Uterus (tissue), 3 donors: ENCODE measurements at regions not wholly inside any gene's neighbourhood (a gene's known extent, or its start where the extent isn't known, plus 50 kb on each side); places are given as distances from the start of the nearest gene placed in this dataset.

Source experiments
- DNase-seq, 2 donors: peaks; one replicate each; pipeline ENCODE4 v3.0.0-alpha.2; 2019 to 2020
- H3K27ac ChIP-seq, 2 donors: fragments of 200-600 bp; sonication (generic); 1 replicate in 1 of 2; 2 replicates in 1 of 2; pipeline ENCODE4 v1.5.1; 2016 to 2018
- H3K27me3 ChIP-seq, 2 donors: fragments of 200-600 bp; sonication (generic); one replicate each; pipeline ENCODE4 v1.5.1; 2018 to 2019; ENCODE audit warnings: control low read depth in 1 of 2
- H3K36me3 ChIP-seq, 2 donors: fragments of 200-600 bp; sonication (generic); one replicate each; pipeline ENCODE4 v1.5.1; 2019; ENCODE audit warnings: control low read depth in 1 of 2
- H3K4me1 ChIP-seq, 2 donors: fragments of 200-600 bp; sonication (generic); one replicate each; pipeline ENCODE4 v1.5.1; 2018 to 2019; ENCODE audit warnings: control low read depth in 1 of 2
- H3K4me3 ChIP-seq, 2 donors: fragments of 200-600 bp; sonication (generic); 1 replicate in 1 of 2; 2 replicates in 1 of 2; pipeline ENCODE4 v1.5.1; 2018 to 2019; ENCODE audit warnings: mild to moderate bottlenecking in 1 of 2
- H3K9me3 ChIP-seq, 2 donors: fragments of 200-600 bp; sonication (generic); one replicate each; pipeline ENCODE4 v1.5.1; 2019; ENCODE audit warnings: control low read depth in 1 of 2
- POLR2A ChIP-seq, 2 donors: fragments of 450-650 bp; IDR thresholded peaks; one replicate each; pipeline ENCODE4 v1.6.1; 2016; ENCODE audit warnings: antibody characterized with exemption in 2 of 2, mild to moderate bottlenecking in 1 of 2, moderate library complexity in 1 of 2
- intact Hi-C: fragments of 100-400 bp; cut with DNase I; formaldehyde crosslinking; loops from one replicate; pipeline ENCODE4 v1.15.1; 2023; ENCODE audit warnings: low total_unique reads
- TF ChIP-seq, protein P1 (sequence below), 4 experiments: fragments of 200-600 bp in 2 of 4; fragments of 450-650 bp in 2 of 4; sonication (generic) in 2 of 4; IDR thresholded peaks; one replicate each; pipeline ENCODE4 v1.5.1; 2016 to 2019; ENCODE audit warnings: antibody characterized with exemption in 4 of 4, mild to moderate bottlenecking in 2 of 4, moderate library complexity in 1 of 4
- donor health status: DM: yes; HTN: yes; CAD: no.

DNA sequence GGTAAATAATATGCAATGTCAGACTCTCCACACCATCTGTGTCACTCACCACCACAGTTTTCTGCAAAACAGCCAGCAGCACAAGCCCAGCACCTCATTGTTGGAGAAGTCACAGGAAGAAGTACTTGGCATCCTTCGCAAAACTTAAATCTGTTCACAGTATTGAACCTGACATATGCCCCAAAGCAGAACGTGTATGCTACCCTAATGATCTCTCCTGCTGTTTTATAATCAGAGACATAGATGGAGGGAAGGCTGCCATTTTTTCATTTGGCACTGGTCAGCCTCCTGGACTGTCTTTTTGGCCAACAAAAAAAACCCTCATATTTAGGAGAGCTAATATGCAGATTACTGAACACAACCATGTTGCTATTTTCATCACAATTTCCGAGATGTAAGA is 1272.9 kb downstream of the ROBO1 start:
- DNase-seq, result no peak
- Histone ChIP-seq H3K9me3 (no peaks in the 10 kb centered on the region), H3K4me3 (no peak overlapping the region), H3K36me3 (no peaks in the 10 kb centered on the region), H3K4me1 (no peaks in the 10 kb centered on the region), H3K27ac (no peak overlapping the region), H3K27me3 (no peaks in the 10 kb centered on the region)
- intact Hi-C loops, result no loop called here
- no peak for TF ChIP-seq POLR2A (IDR thresholded peaks at IDR 0.05)
- TF ChIP-seq, protein P1, sequence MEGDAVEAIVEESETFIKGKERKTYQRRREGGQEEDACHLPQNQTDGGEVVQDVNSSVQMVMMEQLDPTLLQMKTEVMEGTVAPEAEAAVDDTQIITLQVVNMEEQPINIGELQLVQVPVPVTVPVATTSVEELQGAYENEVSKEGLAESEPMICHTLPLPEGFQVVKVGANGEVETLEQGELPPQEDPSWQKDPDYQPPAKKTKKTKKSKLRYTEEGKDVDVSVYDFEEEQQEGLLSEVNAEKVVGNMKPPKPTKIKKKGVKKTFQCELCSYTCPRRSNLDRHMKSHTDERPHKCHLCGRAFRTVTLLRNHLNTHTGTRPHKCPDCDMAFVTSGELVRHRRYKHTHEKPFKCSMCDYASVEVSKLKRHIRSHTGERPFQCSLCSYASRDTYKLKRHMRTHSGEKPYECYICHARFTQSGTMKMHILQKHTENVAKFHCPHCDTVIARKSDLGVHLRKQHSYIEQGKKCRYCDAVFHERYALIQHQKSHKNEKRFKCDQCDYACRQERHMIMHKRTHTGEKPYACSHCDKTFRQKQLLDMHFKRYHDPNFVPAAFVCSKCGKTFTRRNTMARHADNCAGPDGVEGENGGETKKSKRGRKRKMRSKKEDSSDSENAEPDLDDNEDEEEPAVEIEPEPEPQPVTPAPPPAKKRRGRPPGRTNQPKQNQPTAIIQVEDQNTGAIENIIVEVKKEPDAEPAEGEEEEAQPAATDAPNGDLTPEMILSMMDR (IDR thresholded peaks at IDR 0.05), result no peak

DNA sequence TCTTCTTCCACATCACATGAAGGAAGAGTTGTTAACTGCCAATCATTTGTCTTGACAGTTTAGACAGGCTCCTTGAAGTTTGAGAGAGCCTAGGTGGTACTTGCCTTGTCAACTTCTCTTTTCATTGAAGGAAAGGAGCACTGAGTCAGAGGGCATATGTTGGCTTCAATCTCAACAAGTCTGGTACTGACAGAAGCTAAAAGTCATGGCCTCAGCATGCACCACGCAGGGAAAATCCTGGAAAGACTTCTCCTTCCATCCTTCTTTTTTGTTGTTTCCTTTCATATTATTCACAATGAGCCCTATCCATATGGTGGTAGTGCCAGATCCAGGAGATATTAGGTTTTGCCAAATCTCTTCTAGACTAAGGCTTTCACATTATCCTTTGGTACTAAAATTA is 1272.5 kb downstream of the ROBO1 start:
- H3K36me3 ChIP-seq, result no peaks in the 10 kb centered on the region
- intact Hi-C loops, result no loop called here
- TF ChIP-seq, protein P1 (IDR thresholded peaks at IDR 0.05), result no peak
- TF ChIP-seq POLR2A (IDR thresholded peaks at IDR 0.05), result no peak
- H3K9me3 ChIP-seq, result no peaks in the 10 kb centered on the region
- DNase-seq, result no peak
- H3K27me3 ChIP-seq, result no peaks in the 10 kb centered on the region
- H3K27ac ChIP-seq, result no peak overlapping the region
- H3K4me1 ChIP-seq, result no peaks in the 10 kb centered on the region
- no peak overlapping the region for H3K4me3 ChIP-seq

DNA sequence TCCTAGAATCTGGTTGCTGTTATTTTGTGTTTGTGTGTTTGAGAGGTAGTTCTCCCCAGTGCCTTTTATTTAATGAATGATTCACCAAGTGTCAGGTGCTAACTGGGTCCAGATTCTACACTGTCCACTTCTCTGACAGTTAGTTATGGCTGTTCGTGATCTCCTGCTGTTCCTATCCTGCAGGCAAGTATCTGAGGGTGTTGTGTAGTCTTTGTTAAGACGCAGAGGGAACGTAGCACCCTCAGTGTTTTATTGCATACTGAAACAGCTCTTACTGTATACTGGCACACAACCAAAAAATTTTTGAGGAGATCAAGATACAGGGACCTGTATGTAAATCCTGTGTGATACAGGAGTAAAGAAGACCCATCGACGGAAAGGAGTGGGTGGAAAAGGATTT is 1271.3 kb downstream of the ROBO1 start:
- Histone ChIP-seq H3K9me3 (no peaks in the 10 kb centered on the region), H3K36me3 (no peaks in the 10 kb centered on the region), H3K4me1 (no peaks in the 10 kb centered on the region), H3K27ac (no peak overlapping the region), H3K27me3 (no peaks in the 10 kb centered on the region), H3K4me3 (no peak overlapping the region)
- TF ChIP-seq, protein P1 (IDR thresholded peaks at IDR 0.05), result no peak
- TF ChIP-seq POLR2A (IDR thresholded peaks at IDR 0.05), result no peak
- DNase-seq, result no peak
- intact Hi-C loops, result no loop called here

DNA sequence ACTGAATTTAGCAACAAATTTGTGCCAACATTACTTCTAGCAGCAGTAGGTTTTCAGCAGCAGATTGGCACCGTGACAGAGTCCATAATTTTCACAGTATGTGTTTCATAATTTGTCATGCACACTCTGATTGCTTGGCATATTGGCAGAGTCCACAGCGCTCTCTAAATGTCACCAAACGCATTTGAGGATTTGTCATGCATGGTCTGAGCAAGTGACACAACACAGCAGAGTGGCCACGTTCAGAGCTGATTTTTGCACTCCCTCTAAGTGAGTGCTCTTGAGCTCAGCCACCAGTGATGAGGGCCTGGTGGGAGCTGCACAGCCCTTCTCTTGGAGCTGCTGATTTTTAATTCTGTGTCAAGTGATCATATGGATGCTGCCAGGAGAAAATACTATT is 1270.8 kb downstream of the ROBO1 start:
- Histone ChIP-seq H3K9me3 (no peaks in the 10 kb centered on the region), H3K36me3 (no peaks in the 10 kb centered on the region), H3K4me3 (no peak overlapping the region), H3K4me1 (no peaks in the 10 kb centered on the region), H3K27ac (no peak overlapping the region), H3K27me3 (no peaks in the 10 kb centered on the region)
- intact Hi-C loops, result no loop called here
- DNase-seq, result no peak
- TF ChIP-seq POLR2A (IDR thresholded peaks at IDR 0.05), result no peak
- TF ChIP-seq, protein P1 (IDR thresholded peaks at IDR 0.05), result no peak

DNA sequence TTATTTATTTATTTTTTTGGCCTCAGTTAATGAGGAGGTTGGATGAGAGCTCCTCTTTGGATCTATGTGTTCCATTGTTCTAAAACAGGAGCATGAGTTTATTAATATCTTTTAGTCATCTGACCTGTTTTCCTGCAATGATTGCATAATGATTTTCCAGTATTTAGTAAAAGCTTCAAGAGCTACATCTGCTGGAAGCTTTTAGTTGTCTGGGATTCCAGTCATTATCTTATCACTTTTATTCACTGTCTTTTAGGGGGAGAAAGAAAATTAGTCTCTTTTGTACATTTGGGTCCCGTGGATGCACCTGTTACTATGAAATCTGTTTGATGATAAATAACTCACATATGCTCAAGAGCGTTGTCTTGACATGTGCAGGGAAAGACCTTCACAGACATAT is 1270.0 kb downstream of the ROBO1 start:
- Histone ChIP-seq H3K4me3 (no peak overlapping the region), H3K4me1 (no peaks in the 10 kb centered on the region), H3K27me3 (no peaks in the 10 kb centered on the region), H3K9me3 (no peaks in the 10 kb centered on the region), H3K27ac (no peak overlapping the region), H3K36me3 (no peaks in the 10 kb centered on the region)
- DNase-seq, result no peak
- intact Hi-C loops, result no loop called here
- TF ChIP-seq POLR2A (IDR thresholded peaks at IDR 0.05), result no peak
- TF ChIP-seq, protein P1 (IDR thresholded peaks at IDR 0.05), result no peak
